C4-2B (cell line): ENCODE measurements at regions not wholly inside any gene's neighbourhood (a gene's known extent, or its start where the extent isn't known, plus 50 kb on each side); places are given as distances from the start of the nearest gene placed in this dataset.

Source experiments
- H3K27ac ChIP-seq: fragments of 450-650 bp; 2 replicates; pipeline ENCODE4 v1.5.1; 2017
- ZFX ChIP-seq: fragments of 450-650 bp; IDR thresholded peaks from 2 replicates; pipeline ENCODE4 v1.6.1; 2017
- TF ChIP-seq, protein P1 (sequence below): fragments of 450-650 bp; conservative IDR thresholded peaks from 2 replicates; pipeline ENCODE4 v1.5.1; 2017; ENCODE audit warnings: mild to moderate bottlenecking

DNA sequence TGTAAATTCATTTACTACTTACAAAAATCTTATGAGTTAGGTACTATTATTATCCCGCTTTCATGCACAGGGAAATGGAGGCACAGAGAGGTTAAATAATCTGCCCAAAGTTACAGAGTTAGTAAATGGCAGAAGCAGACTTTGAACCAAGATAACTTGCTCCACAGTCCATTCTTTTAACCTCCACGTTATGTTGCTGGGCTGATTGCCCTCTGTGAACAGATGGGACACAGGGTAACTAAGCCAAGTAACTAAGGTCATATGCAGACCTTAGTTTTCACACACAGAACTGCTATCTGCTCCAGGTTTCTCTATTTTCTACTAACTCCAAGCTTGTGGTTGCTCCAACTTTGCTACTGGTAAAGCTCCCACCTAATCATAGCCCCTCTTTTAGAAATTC, 147.1 kb upstream of the IFNG-AS1 start:
- no peak for TF ChIP-seq ZFX
- TF ChIP-seq, protein P1, sequence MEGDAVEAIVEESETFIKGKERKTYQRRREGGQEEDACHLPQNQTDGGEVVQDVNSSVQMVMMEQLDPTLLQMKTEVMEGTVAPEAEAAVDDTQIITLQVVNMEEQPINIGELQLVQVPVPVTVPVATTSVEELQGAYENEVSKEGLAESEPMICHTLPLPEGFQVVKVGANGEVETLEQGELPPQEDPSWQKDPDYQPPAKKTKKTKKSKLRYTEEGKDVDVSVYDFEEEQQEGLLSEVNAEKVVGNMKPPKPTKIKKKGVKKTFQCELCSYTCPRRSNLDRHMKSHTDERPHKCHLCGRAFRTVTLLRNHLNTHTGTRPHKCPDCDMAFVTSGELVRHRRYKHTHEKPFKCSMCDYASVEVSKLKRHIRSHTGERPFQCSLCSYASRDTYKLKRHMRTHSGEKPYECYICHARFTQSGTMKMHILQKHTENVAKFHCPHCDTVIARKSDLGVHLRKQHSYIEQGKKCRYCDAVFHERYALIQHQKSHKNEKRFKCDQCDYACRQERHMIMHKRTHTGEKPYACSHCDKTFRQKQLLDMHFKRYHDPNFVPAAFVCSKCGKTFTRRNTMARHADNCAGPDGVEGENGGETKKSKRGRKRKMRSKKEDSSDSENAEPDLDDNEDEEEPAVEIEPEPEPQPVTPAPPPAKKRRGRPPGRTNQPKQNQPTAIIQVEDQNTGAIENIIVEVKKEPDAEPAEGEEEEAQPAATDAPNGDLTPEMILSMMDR, result no peak
- no peak overlapping the region for H3K27ac ChIP-seq

DNA sequence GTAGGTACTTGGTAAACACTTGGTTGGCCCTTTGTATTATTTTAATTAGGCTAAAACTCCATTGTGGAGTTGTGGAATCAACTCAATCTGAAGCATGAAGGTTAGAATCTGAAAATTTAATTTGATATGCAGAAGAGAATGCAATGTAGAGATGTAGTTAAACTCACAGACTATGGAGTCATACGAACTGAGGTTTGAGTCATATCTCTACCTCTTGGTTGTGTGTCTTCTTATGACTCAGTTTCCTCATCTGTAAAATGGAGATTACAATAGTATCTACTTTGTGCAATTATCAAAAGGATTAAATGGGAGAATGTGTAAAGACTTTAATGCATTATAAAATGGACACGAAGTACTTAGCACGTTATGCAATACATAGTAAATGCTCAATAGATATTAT, 146.0 kb upstream of the IFNG-AS1 start:
- TF ChIP-seq ZFX, result no peak
- TF ChIP-seq, protein P1, result no peak
- H3K27ac ChIP-seq, result no peak overlapping the region

DNA sequence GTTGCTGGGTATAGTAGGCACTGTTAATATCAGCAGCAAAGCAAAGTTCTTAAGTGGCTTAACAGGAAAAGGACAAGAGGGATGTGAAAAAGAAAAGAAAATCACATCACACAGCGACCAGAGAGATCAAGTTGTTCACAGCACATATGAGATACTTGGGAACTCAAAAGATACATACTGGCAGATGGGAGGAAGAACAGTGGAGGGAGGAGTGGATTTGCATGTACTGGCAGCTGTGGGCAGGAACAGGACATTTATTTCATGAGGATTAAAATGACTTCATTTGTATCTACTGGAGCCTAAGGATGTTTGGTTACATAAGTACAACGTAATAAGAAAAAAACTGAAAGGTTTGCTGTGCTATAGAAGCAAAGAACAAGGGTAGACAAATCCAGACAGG, 136.5 kb upstream of the IFNG-AS1 start:
- no peak overlapping the region for H3K27ac ChIP-seq
- TF ChIP-seq, protein P1, result no peak
- TF ChIP-seq ZFX, result no peak

DNA sequence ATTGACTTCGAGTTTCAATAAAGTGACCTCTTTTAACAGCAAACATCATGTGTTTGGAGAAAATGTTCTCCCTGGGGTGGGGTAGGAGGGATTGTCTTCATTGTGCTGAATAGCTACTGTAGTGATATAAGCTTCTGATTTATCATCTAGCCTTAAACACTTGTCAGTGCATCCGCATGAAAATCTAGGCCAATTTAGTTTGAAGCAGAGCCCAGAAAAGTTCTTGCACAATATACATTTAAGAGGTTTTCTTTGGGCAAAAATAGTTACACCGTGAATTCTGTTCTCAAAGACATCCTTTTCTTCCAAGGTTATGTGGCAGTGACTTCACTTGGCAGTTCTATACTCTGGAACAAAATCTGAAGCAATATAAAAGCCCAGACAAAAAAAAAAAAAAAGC, 136.0 kb upstream of the IFNG-AS1 start:
- no peak overlapping the region for H3K27ac ChIP-seq
- TF ChIP-seq ZFX, result no peak
- TF ChIP-seq, protein P1, result no peak

DNA sequence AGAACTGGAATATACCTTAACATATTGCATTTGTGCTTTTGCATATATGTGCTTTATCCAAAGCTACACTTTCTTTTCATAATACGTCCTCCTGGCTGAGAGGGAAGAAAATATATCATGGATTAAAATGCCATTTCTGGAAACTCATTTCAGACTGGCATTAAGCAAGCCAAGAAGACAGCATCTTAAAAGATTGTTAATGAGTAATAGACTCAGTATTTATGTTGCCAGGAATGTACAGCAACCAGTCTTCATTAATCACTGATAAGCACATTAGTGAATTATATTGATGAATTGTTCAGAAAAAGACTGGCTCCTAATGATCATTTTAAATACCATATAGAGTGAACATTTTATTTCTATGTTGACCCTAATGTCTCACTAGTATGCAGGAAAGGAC, 134.9 kb upstream of the IFNG-AS1 start:
- TF ChIP-seq ZFX, result no peak
- TF ChIP-seq, protein P1, result no peak
- H3K27ac ChIP-seq, result no peak overlapping the region

DNA sequence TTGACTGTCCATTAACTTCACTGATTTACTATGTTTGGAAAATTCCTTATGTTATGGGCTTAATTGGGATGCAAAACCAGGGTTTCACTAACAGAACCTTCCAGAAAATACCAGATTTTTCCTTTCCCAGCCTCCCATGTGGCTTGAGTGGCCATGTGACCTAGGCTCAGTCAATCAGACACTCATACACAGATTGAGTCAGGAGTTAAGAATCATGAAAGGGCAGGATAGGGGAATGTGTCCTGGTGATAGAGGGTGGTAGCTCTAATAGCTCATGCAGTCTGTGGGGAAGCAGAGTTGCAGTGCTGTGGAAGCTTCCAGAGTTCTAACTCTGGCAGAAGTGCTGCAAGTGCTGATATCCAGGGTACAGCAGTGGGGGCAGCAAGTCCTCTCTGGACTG, 134.1 kb upstream of the IFNG-AS1 start:
- H3K27ac ChIP-seq, result no peak overlapping the region
- no peak for TF ChIP-seq ZFX

DNA sequence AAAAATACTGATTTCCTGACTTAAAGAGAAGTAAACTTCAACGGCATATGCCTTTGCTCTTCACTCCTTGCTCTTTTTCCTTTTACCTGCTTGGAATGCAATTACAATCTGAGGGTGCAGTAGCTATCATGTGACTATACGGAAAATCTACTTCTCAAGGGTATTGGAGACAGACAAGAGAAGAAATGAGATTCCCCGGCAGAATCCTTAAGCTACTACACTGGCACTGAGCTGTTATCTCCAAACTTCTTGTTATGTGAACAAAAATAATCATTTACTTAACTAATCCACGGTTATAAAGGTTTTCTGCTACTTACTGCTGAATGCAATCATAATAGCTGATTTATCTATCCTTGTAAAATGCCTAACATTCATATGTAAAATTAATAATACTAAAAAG, 118.0 kb upstream of the IFNG-AS1 start:
- H3K27ac ChIP-seq, result no peak overlapping the region
- TF ChIP-seq ZFX, result no peak
- TF ChIP-seq, protein P1, result no peak

DNA sequence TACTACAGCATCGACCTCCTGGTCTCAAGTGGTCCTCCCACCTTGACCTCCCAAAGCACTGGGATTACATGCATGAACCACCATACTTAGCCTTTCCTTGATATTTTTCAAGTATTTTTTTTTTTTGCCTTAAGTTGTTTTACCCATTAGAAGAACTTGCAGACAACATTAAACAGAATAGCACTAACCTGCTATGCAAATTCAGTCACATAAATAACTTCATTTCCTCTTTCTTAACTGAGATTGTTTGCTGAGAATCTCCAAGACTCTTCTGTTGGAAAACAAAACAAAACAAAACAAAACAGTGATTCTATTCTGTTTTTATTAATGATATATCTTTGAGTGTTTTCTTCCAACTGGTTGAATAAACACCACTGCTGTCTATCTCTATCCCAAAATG, 115.9 kb upstream of the IFNG-AS1 start:
- H3K27ac ChIP-seq, result no peak overlapping the region
- TF ChIP-seq, protein P1, result no peak
- TF ChIP-seq ZFX, result no peak
